ENCODE measurements at regions not wholly inside any gene's neighbourhood (a gene's known extent, or its start where the extent isn't known, plus 50 kb on each side); places are given as distances from the start of the nearest gene placed in this dataset.
A peak's percentile ranks its signal among the peaks of the same experiment; 100 is the strongest.

DNA sequence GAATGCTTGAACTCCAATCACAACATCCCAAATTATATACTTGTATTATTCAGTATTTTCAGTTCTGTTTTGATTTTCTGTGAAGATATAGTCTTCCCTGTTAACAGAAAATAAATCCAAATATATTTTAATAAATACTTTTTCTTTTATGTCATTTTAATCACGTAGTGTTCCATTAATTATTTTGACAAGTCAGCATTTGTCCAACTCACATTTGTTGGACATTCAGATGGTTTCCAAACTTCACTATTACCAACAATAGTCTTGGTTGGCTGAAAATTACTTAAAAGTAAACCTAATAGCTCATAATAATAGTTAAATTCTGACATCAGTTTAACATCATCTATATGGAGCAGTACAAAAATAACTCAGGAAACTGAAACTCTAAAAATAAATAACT, 60.7 kb upstream of the SPANXD start:
- TF ChIP-seq, protein P1, sequence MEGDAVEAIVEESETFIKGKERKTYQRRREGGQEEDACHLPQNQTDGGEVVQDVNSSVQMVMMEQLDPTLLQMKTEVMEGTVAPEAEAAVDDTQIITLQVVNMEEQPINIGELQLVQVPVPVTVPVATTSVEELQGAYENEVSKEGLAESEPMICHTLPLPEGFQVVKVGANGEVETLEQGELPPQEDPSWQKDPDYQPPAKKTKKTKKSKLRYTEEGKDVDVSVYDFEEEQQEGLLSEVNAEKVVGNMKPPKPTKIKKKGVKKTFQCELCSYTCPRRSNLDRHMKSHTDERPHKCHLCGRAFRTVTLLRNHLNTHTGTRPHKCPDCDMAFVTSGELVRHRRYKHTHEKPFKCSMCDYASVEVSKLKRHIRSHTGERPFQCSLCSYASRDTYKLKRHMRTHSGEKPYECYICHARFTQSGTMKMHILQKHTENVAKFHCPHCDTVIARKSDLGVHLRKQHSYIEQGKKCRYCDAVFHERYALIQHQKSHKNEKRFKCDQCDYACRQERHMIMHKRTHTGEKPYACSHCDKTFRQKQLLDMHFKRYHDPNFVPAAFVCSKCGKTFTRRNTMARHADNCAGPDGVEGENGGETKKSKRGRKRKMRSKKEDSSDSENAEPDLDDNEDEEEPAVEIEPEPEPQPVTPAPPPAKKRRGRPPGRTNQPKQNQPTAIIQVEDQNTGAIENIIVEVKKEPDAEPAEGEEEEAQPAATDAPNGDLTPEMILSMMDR (IDR thresholded peaks at IDR 0.05; ENCODE audit: borderline replicate concordance, extremely low read depth, insufficient read depth) = no peak
- intact Hi-C loops (cut with DNase I) = no loop called here
- no peaks in the 10 kb centered on the region for H3K36me3 ChIP-seq (ENCODE audit: control insufficient read depth in 2 of 3, insufficient read depth in 3 of 3, low read length in 3 of 3)
- no peak for DNase-seq
- H3K9me3 ChIP-seq (ENCODE audit: control insufficient read depth in 2 of 3, insufficient read depth in 1 of 3, low read length in 3 of 3) = peaks cover 0 to 4% (median 0%) of the 10 kb centered on the region in 3 donors
- no peaks in the 10 kb centered on the region for H3K4me1 ChIP-seq (ENCODE audit: control insufficient read depth in 2 of 3, insufficient read depth in 2 of 3, low read depth in 1 of 3, low read length in 3 of 3)
- FAIRE-seq = no peak
- no peak overlapping the region for H3K27ac ChIP-seq (ENCODE audit: low read depth in 2 of 2, low read length in 2 of 2)
- no peaks in the 10 kb centered on the region for H3K27me3 ChIP-seq (ENCODE audit: control insufficient read depth, insufficient read depth, low read length)
- H3K9ac ChIP-seq (ENCODE audit: low read length in 3 of 3) = no peak overlapping the region
- no peak overlapping the region for H3K4me3 ChIP-seq (ENCODE audit: low read length in 3 of 3)

DNA sequence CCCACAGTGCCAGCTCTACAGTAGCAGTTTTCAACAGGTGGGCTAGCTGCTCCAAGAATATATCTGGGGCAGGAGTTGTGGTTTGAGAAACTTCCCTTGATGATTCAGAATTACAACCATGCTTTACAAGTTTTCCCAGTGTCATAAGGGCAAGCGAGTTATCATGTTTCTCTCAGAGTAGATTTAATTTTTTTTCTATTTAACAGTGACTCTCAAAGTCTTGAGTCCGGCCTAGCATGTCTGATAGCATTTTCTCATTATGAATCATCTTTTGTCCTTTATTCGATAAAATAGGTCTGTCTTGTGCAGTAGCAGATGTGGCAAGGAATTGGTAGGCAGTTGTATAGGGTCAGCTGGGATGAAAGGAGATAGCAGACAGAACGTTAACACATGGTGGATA, 62.2 kb upstream of the SPANXD start:
- Histone ChIP-seq H3K9me3 (ENCODE audit: control insufficient read depth in 2 of 3, insufficient read depth in 1 of 3, low read length in 3 of 3) (peaks cover 0 to 4% (median 0%) of the 10 kb centered on the region in 3 donors), H3K36me3 (ENCODE audit: control insufficient read depth in 2 of 3, insufficient read depth in 3 of 3, low read length in 3 of 3) (no peaks in the 10 kb centered on the region), H3K9ac (ENCODE audit: low read length in 3 of 3) (no peak overlapping the region), H3K27ac (ENCODE audit: low read depth in 2 of 2, low read length in 2 of 2) (no peak overlapping the region), H3K4me1 (ENCODE audit: control insufficient read depth in 2 of 3, insufficient read depth in 2 of 3, low read depth in 1 of 3, low read length in 3 of 3) (no peaks in the 10 kb centered on the region), H3K27me3 (ENCODE audit: control insufficient read depth, insufficient read depth, low read length) (no peaks in the 10 kb centered on the region), H3K4me3 (ENCODE audit: low read length in 3 of 3) (no peak overlapping the region)
- no peak for FAIRE-seq
- intact Hi-C loops (cut with DNase I) = no loop called here
- DNase-seq = no peak
- TF ChIP-seq, protein P1 (IDR thresholded peaks at IDR 0.05; ENCODE audit: borderline replicate concordance, extremely low read depth, insufficient read depth) = no peak

DNA sequence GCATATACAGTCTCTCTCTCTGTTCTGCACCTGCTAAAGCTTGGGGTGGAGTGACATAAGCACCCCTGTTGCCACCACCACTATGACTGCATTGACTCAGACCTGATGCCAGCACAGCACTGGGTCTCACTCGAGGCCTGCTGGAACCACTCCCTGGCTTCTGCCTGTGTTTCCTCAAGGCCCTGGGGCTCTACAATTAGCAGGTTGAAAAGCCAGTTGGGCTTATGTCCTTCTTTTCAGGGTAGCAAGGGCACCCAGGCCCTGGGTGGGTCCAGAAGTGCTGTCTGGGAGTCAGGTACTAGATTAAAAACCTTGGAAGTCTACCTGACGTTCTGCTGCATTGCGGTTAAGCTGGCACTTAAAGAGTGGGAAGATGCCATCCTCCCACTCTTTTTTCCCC, 50.5 kb upstream of the MAGEC3 start:
- Histone ChIP-seq H3K9me3 (ENCODE audit: control insufficient read depth in 2 of 3, insufficient read depth in 1 of 3, low read length in 3 of 3) (no peaks in the 10 kb centered on the region), H3K27ac (ENCODE audit: low read depth in 2 of 2, low read length in 2 of 2) (no peak overlapping the region), H3K27me3 (ENCODE audit: control insufficient read depth, insufficient read depth, low read length) (no peaks in the 10 kb centered on the region), H3K9ac (ENCODE audit: low read length in 3 of 3) (no peak overlapping the region), H3K4me1 (ENCODE audit: control insufficient read depth in 2 of 3, insufficient read depth in 2 of 3, low read depth in 1 of 3, low read length in 3 of 3) (no peaks in the 10 kb centered on the region), H3K4me3 (ENCODE audit: low read length in 3 of 3) (no peak overlapping the region), H3K36me3 (ENCODE audit: control insufficient read depth in 2 of 3, insufficient read depth in 3 of 3, low read length in 3 of 3) (no peaks in the 10 kb centered on the region)
- intact Hi-C loops (cut with DNase I) = no loop called here
- DNase-seq = peak in 1 of 5 donors; percentile 37
- TF ChIP-seq, protein P1 (IDR thresholded peaks at IDR 0.05; ENCODE audit: borderline replicate concordance, extremely low read depth, insufficient read depth) = no peak
- no peak for FAIRE-seq

Measured in kidney (tissue), 13 donors.